Neural cell (in vitro differentiated cells): ENCODE measurements at regions not wholly inside any gene's neighbourhood (a gene's known extent, or its start where the extent isn't known, plus 50 kb on each side); places are given as distances from the start of the nearest gene placed in this dataset.

Experiments
- H2AFZ ChIP-seq: fragments of 200-600, 300-800 bp; sonication (generic), shearing (Covaris generic); 2 replicates; pipeline ENCODE4 v1.6.0; 2014; ENCODE audit warnings: low read depth, mild to moderate bottlenecking, antibody characterized with exemption, low read length, moderate library complexity
- H3F3A ChIP-seq: fragments of 200-600 bp; shearing (Covaris generic); 2 replicates; pipeline ENCODE4 v1.6.1; 2016; ENCODE audit warnings: mild to moderate bottlenecking, moderate library complexity, mixed read lengths, antibody characterized with exemption, low read length; ENCODE audit not compliant: insufficient read depth, poor library complexity, severe bottlenecking
- H3K27ac ChIP-seq: fragments of 200-600, 300-800 bp; sonication (generic), shearing (Covaris generic); 2 replicates; pipeline ENCODE4 v1.5.1; 2014; ENCODE audit warnings: mild to moderate bottlenecking, low read length, moderate library complexity
- H3K27me3 ChIP-seq: fragments of 300-800, 200-600 bp; sonication (generic), shearing (Covaris generic); 2 replicates; pipeline ENCODE4 v1.6.0; 2014; ENCODE audit warnings: mild to moderate bottlenecking, low read depth, low read length, moderate library complexity; ENCODE audit not compliant: insufficient read depth
- H3K36me3 ChIP-seq: fragments of 300-800, 200-600 bp; sonication (generic), shearing (Covaris generic); 2 replicates; pipeline ENCODE4 v1.5.1; 2014; ENCODE audit warnings: mild to moderate bottlenecking, antibody characterized with exemption, low read length, moderate library complexity; ENCODE audit not compliant: insufficient read depth
- H3K4me2 ChIP-seq: fragments of 300-800, 200-600 bp; sonication (generic), shearing (Covaris generic); 2 replicates; pipeline ENCODE4 v1.6.0; 2014; ENCODE audit warnings: mild to moderate bottlenecking, low read length
- H3K4me3 ChIP-seq: fragments of 300-800, 200-600 bp; sonication (generic), shearing (Covaris generic); 2 replicates; pipeline ENCODE4 v1.5.1; 2014; ENCODE audit warnings: mild to moderate bottlenecking, low read length, moderate library complexity
- H3K79me2 ChIP-seq: fragments of 200-600 bp; shearing (Covaris generic); replicated peaks from 2 replicates; pipeline ENCODE4 v1.6.0; 2014; ENCODE audit warnings: mild to moderate bottlenecking, low read length, moderate library complexity; ENCODE audit not compliant: insufficient read depth
- H3K9ac ChIP-seq: fragments of 300-800, 200-600 bp; sonication (generic), shearing (Covaris generic); 2 replicates; pipeline ENCODE4 v1.6.1; 2016; ENCODE audit warnings: mild to moderate bottlenecking, low read length, mixed read lengths
- H3K9me2 ChIP-seq: fragments of 200-600 bp; shearing (Covaris generic); 2 replicates; pipeline ENCODE4 v1.6.1; 2016; ENCODE audit warnings: mild to moderate bottlenecking, low read length, mixed read lengths; ENCODE audit not compliant: insufficient read depth
- H3K9me3 ChIP-seq: fragments of 200-600, 300-800 bp; sonication (generic), shearing (Covaris generic); 2 replicates; pipeline ENCODE4 v1.6.1; 2016; ENCODE audit warnings: mild to moderate bottlenecking, mixed run types, low read length, moderate library complexity, mixed read lengths
- H4K20me1 ChIP-seq: fragments of 200-600 bp; shearing (Covaris generic); 2 replicates; pipeline ENCODE4 v1.6.1; 2016; ENCODE audit warnings: mild to moderate bottlenecking, mixed run types; ENCODE audit not compliant: insufficient read depth
- CTCF ChIP-seq: fragments of 450-650 bp; IDR thresholded peaks from 2 replicates; pipeline ENCODE4 v1.5.1; 2014; ENCODE audit warnings: antibody characterized with exemption, mild to moderate bottlenecking, moderate library complexity; ENCODE audit not compliant: poor library complexity, severe bottlenecking
- EP300 ChIP-seq: fragments of 450-650 bp; conservative IDR thresholded peaks from 2 replicates; pipeline ENCODE4 v1.6.1; 2014; ENCODE audit warnings: antibody characterized with exemption, mild to moderate bottlenecking, moderate library complexity; ENCODE audit not compliant: poor library complexity, severe bottlenecking
- EZH2 ChIP-seq: fragments of 200-600, 300-800 bp; shearing (Covaris generic), sonication (generic); IDR thresholded peaks from 2 replicates; pipeline ENCODE4 v1.6.1; 2014; ENCODE audit warnings: antibody characterized with exemption, low read length, borderline replicate concordance, mild to moderate bottlenecking; ENCODE audit not compliant: insufficient read depth, poor library complexity, severe bottlenecking
- MXI1 ChIP-seq: fragments of 450-650 bp; conservative IDR thresholded peaks from 2 replicates; pipeline ENCODE4 v1.6.1; 2014; ENCODE audit warnings: antibody characterized with exemption, mild to moderate bottlenecking; ENCODE audit not compliant: poor library complexity, severe bottlenecking
- POLR2AphosphoS5 ChIP-seq: IDR thresholded peaks from 2 replicates; pipeline ENCODE4 v1.6.1; 2012
- RAD21 ChIP-seq: fragments of 450-650 bp; conservative IDR thresholded peaks from 2 replicates; pipeline ENCODE4 v1.6.1; 2014; ENCODE audit warnings: antibody characterized with exemption, mild to moderate bottlenecking, moderate library complexity
- REST ChIP-seq: IDR thresholded peaks from 2 replicates; pipeline ENCODE4 v1.6.1; 2012; ENCODE audit warnings: borderline replicate concordance
- SMC3 ChIP-seq: fragments of 450-650 bp; conservative IDR thresholded peaks from 2 replicates; pipeline ENCODE4 v1.6.1; 2014; ENCODE audit warnings: antibody characterized with exemption, mild to moderate bottlenecking, moderate library complexity; ENCODE audit not compliant: poor library complexity
- TAF1 ChIP-seq: IDR thresholded peaks from 2 replicates; pipeline ENCODE4 v1.6.1; 2012; ENCODE audit warnings: low read depth

GRCh38 chr5:74953937-74954720 lies 87.9 kb upstream of the FAM169A start:
- Histone ChIP-seq H3K27me3 (no peaks in the 10 kb centered on the region), H3K27ac (no peak overlapping the region), H4K20me1 (no peaks in the 10 kb centered on the region), H3K4me2 (no peak overlapping the region), H3F3A (no peaks in the 10 kb centered on the region), H3K9ac (no peak overlapping the region), H3K79me2 (no peaks in the 10 kb centered on the region), H2AFZ (no peak overlapping the region), H3K9me3 (no peaks in the 10 kb centered on the region), H3K4me3 (no peak overlapping the region), H3K9me2 (no peaks in the 10 kb centered on the region), H3K36me3 (no peaks in the 10 kb centered on the region)
- TF ChIP-seq MXI1 (no peak), EP300 (no peak), SMC3 (no peak), RAD21 (no peak), REST (no peak), EZH2 (no peak), TAF1 (no peak), POLR2AphosphoS5 (no peak), CTCF (no peak)

GRCh38 chr5:74953554-74953936 lies 87.4 kb upstream of the FAM169A start:
- Histone ChIP-seq H3F3A (no peaks in the 10 kb centered on the region), H3K9me3 (no peaks in the 10 kb centered on the region), H3K36me3 (no peaks in the 10 kb centered on the region), H3K79me2 (no peaks in the 10 kb centered on the region), H2AFZ (no peak overlapping the region), H3K27me3 (no peaks in the 10 kb centered on the region), H3K4me2 (no peak overlapping the region), H3K4me3 (no peak overlapping the region), H4K20me1 (no peaks in the 10 kb centered on the region), H3K9me2 (no peaks in the 10 kb centered on the region), H3K9ac (no peak overlapping the region), H3K27ac (no peak overlapping the region)
- TF ChIP-seq TAF1, result no peak
- no peak for TF ChIP-seq EZH2
- no peak for TF ChIP-seq POLR2AphosphoS5
- no peak for TF ChIP-seq SMC3
- TF ChIP-seq RAD21, result no peak
- TF ChIP-seq CTCF, result no peak
- no peak for TF ChIP-seq EP300
- TF ChIP-seq REST, result no peak
- TF ChIP-seq MXI1, result no peak
